GM21619 (cell line): ENCODE measurements at regions not wholly inside any gene's neighbourhood (a gene's known extent, or its start where the extent isn't known, plus 50 kb on each side); places are given as distances from the start of the nearest gene placed in this dataset.
"Not testable (repeated sequence)": the region's sequence is repeated elsewhere in the genome, so short reads cannot be mapped to it uniquely, and the experiment has no call there.

Experiments
- ATAC-seq: cut with Tn5 transposase; IDR thresholded peaks from one replicate; pipeline ENCODE4 v1.9.1; 2021; ENCODE audit not compliant: unreplicated experiment

DNA sequence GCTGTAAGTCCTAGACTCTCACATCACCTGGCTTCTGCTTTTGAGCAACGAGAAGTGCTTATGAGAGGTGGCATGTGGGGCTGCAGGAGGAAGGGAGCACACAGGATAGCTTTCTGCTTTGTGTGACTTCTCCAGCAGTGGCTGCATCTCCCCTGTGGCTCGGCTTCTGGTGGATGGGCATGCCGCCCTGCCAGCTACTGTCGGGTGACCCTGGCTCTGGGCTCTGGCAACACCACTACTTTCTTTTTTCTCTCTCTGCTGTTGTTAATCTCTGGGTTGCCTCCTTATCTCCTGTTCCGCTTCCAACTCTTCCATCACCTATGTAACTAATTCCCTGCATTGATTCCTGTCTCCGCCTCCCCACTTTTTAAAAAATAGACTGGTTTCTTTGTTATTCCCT is 209.1 kb upstream of the DAAM1 start:
- no peak for ATAC-seq

DNA sequence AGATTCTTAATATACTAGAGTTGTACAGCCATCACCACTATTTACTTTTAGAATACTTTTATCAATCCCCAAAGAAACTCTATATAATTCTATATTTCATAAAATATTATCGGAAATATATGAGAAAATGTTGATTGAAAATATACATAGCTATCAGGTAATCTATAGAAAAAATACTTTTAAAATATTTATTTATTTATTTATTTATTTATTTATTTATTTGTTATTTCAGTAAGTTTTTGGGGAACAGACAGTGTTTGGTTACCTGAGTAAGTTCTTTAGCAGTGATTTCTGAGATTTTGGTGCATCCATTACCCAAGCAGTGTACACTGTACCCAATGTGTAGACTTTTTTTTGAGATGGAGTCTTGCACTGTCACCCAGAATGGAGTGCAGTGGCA is 206.6 kb upstream of the DAAM1 start:
- no peak for ATAC-seq

DNA sequence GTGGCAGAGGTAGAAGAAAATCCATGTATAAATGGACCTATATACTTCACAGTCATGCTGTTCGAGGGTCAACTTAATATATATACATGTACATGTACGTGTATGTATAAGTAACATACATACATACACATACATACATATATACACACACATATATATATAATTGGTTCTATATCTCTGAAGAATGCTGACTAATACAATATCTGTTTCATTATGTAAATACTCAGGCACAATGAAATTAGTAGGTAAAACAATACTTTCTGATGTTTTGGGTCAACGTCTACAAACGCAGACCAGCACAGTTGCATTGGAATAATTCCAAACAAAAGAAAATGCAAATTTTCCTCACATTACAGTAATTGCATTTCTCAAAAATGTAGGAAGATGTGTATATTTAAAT is 202.7 kb upstream of the DAAM1 start:
- no peak for ATAC-seq

DNA sequence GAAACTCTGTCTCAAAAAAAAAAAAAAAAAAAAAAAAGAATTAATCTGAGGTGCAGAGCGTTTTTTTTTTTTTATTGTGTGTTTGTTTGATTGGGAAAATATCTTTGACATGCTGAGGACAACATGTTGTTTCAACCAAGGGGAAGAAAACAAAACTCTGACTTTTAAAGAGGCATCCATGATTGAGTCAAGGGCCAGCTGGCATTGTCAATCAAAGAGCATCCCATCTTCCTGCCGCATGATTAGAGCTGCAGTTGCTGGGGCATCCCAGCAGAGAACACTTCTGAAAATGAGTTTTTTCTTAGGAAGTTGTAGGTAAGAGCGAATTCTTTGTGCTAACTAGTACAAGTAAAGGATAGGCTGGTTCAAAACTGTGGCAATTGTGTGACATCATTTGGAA is 200.9 kb upstream of the DAAM1 start:
- ATAC-seq, result no peak

DNA sequence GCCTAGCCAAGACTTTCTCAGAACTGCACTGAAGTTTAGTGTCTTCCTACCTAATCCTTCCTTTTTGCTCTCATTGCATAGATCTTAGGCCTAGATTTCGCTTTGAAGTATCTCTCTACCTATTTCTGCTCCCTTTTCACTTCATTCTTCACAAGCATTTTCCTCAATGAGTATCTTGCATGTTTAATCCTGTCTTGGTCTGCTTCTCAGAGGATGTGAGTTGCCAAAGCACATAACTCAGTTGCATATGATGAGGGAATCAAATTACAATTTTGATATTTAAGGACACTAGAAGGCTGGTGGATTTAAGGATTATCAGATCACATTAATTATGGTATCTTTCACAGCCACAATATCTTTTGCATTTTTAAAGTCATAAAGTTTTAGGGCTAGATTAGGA is 195.5 kb upstream of the DAAM1 start:
- no peak for ATAC-seq

DNA sequence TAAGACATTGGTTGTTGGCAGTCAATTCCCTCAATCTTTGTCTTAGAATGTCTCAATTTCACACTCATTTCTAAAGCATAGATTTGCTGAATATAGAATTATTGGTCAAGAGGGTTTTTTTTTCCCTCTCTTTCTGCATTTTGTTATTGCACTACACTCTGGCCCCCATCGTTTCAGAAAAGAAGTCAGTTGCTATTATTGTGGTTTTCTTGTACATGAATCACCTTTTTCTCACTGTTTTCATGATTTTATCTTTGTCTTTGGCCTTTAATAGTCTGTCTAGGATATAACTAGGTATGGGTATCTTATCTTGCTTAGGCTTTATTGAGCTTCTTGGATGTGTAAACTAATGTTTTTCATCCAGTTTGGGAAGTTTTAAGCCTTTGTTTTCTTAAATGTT is 194.3 kb upstream of the DAAM1 start:
- no peak for ATAC-seq

DNA sequence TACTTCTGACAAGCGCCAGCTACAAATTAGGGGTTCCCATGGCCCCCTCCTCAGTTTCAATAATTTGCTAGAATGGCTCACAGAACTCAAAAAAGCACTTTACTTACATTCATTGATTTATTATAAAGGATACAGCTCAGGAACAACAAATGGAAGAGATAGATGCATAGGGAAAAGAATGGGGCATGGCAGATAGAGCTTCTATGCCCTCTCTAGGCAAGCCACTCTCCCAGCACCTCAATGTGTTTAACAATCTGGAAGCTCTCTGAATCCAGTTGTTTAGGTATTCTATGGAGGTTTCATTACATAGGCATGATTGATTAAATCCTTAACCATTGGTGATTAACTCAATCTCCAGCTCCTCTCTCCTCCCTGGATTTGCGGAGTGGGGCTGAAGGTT is 184.5 kb upstream of the DAAM1 start:
- no peak for ATAC-seq

DNA sequence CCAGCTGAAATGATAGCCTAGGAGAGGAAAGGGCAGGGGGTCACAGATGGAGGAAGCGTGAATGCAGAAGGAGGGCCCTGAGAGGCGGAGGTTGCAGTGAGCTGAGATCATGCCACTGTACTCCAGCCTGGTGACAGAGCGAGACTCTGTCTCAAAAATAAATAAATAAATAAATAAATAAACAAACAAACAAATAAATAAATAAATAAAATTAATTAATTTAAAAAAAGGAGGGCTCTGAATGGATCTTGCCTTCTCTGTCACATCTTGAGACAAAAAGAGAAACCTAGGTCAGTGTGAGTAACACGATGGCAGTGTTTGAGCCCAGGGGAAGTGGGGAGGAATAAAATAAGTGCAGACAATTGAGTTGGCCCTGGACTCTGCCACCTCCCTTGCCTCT is 182.3 kb upstream of the DAAM1 start:
- ATAC-seq, result not testable (repeated sequence)

DNA sequence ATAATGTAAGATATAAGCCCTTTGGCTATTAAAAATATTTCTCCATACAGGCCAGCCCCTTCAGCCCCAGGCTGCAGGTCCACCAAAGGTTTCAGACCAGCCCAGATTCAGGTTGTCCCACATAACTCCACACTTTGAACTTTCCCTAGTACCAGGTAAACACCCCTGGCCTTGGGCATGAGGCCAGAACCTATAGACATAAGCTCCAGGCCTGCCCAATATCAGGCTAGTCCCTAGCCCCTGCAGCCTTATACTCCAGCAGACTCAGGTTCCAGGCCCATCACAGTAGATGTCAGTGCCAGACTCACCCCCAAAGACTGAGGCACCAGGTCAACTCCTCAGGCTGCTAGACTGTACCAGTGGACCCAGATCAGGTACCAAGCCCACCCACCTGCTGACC is 178.5 kb upstream of the DAAM1 start:
- ATAC-seq, result no peak

DNA sequence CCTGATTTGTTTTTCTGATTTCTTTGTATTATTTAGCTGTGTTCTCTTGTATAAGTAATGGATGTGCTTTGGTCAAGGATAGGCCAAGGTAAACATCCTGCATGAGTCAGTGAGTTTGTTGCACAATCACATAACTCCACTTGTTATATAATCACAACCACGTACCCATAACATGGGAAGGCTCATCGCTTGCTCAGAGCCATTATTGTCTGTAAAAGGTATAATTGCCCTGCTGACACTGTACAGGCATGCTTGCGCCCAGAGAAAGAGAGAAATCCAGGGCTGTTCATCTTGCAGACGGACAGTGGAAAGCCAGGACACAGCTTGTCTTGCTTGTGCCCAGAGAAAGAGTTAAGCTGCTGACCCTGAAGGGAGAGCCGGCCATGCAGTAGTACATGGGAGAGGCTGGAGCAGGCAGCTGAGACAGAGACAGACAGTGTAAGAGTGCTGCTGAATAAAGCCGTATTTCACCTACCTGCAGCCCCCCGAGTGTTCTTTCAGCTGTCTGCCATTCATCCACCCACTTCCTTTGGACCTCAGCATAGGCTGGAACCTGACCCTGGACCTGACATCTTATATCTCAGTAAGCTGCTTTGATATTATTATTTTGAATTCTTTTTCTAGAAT is 174.7 kb upstream of the DAAM1 start:
- ATAC-seq, result no peak

DNA sequence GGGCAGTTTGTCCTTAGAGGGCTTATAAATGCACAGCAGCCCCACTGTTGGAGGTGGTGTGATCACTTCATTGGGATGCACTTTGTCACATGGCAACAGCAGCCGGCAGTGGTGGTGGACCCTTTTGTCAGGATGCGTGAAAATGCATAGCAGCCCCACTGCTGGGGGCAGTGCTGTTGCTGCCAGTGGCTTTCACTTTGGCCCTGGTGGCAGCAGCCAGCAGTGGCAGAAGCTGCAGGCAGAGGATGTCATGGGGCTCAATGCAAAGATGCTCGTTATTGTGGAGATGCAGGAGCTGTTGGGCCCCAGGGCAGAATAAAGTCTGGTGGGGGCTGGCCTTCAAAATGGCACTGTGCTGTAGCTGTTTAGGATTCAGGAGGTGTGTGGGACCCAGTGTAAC is 173.0 kb upstream of the DAAM1 start:
- no peak for ATAC-seq

DNA sequence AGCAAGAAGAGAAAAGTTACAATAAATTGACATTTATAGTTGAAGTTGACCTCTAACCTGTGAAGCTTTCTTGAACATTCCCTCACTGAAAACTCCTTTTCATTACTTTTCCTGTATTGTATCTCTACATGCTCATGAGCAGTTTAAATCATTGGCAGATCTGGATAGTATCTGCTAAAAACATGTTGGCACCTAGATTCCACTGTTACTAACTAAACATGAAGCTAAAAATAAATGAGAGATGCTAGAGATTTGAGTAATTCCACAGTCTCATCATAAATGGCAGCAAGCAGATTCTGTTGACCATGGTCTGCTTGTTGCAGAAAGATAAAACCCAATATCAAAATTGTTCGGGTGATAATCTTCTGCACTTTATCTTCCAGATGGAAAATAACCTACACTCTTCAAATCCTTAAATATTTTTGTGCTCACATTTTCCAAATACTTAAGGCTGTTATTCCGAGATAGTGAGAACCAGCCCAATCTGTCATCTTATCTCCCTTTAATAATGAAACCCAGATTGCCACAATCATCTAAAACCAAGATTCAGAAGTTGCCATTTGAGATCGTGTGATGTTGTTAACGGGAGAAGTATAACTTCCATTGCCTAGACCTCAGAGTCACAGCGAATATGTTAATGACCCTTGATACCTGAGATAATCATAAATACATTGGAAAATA is 171.0 kb upstream of the DAAM1 start:
- ATAC-seq, result no peak

DNA sequence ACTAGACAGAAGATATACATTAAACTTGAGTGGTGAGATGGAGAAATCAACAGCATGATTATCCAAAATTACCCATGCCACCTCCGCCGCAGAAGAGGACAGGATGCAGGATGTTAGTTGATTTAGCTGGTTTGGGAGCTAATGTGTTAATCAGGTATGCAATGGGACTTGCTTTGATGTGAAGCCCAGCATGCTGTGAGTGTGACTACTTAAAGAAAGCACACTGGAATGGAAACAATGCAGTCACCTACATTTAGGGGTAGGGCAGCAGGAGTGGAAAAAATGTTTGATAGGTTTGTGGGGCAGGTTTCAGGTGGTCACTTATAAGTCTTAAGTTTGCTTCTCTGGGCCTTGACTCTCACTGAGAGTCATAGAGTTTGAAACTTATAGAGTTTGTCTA is 170.0 kb upstream of the DAAM1 start:
- ATAC-seq, result no peak

DNA sequence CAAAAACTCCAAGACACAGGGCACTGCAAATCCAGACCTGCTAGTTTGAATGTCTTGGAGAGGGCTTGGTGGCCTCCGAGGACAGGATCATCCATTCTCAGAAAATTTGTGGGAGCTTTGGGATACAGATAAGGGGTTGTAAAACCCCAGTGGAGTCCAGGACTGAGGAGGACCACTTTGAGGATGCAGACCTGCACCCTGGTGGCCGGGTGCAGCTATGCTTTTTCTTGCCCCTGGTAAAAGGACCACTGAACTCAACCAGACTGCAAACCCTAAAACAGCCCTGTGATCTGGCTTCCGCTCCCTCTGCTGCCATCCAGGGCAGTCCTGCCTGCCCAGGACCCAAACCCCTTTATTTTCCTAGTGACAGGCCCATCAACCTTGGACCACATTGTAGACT is 169.5 kb upstream of the DAAM1 start:
- no peak for ATAC-seq

DNA sequence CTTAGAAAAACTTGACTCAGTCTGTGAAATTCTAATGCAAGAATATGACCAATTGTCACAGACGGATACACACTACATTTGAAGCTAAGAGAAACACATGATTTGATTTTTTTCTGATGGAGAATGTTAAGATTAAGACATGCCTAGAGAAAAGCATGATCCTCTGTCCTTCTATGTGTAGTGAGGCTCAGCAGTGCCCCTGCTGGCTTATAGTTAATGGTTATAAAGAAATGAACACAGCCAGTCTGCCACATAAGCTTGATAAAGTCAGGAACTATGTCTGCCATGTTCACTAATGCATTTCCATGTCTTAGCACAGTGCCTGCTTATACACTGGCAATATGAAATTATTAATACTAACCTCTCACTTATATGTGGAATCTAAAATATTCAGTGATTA is 168.1 kb upstream of the DAAM1 start:
- no peak for ATAC-seq

DNA sequence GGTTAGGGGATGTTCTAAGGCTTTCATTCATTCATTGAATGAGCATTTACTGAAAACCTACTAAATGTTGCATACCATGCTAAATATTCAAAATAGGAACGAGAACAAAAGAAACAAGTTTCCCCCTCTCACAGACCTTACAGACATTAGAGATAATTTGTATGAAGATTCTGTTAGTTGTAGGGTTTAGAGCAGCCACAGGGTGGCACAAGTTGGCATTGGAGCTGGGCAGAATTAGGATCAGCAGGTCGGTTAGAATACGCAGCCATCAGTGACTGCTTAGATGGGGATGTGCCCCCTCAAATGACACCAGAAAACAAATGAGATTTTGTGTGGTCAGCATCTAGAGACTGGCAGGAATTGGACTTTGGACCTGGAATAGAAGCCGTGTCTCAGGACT is 166.3 kb upstream of the DAAM1 start:
- no peak for ATAC-seq

DNA sequence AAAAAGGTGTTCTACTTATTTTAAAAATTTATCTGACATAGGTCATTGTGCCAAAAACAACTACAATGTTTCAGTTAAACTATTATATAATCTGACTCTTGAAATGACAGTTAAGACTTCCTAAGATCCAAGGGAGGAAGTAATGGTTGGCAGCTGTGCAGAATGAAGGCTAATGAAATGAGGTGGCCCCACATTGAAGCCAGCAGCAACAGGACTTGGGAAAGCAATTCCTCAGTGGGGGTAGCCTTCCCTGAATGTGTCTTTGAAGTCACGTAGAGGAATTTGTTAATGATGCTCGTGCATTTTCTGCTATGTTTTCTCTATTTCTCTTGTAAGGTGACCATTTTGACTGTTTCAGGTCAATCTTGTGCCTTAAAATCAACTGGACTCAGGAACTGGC is 162.4 kb upstream of the DAAM1 start:
- ATAC-seq, result no peak

DNA sequence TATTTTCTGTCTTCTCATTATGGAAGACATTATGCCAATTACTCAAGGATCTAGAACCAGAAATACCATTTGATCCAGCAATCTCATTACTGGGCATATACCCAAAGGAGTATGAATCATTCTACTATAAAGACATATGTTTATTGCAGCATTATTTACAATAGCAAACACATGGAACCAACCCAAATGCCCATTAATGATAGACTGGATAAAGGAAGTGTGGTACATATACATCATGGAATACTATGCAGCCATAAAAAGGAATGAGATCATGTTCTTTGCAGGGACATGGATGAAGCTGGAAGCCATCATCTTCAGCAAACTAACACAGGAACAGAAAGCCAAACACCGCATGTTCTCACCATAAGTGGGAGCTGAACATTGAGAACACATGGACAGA is 161.8 kb upstream of the DAAM1 start:
- ATAC-seq, result not testable (repeated sequence)

DNA sequence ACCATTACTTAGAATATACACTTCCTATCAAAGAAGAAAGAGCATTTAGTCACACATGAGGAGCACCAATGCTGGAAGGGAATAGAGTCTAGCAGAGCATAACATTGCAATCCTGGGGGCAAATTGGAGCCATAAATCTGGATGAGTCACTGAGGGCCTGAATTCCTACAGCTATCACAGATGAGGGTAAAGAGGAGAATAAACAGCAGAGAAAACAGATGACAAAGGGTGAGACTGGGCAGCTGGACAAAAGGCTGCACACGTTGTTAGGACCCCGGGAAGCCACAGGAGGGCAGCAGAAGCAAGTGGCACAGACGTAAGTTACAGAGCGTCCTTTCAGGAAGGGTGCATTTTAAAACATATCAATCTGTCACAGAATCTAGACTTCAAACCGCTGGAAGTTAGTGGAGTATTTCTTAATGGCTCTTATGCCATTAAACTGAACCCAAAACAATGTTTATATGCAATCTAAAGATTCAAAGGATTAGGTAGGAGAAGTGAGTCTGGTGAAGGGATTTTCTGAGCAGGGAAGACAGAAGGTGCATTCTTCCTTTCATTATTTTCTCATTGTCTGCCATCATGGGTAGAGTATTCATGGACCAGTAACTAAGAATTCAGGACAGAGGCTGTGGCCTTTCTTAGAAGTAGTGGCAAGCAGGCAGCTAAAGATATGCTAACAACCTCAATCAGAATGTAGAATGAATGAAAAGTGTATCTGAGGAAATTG is 159.8 kb upstream of the DAAM1 start:
- peak; percentile 98 for ATAC-seq

DNA sequence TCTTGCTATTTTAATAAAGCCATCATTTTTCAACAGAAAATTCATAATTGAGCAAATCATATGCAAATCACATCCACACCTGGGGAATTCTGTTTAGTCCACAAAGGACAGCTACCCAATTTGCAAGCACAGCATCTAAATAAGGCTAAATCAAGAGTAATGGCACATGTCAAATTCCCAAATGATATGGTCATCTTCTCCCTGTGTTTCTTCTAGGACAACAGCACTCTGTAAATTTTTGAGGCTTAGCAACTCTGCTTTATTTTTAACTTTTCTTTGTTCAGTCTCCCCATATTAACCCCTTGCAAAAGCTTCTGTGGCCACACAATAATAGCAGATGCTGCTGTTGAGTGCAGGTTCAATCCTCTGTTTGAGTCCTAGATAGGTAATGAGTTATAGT is 155.6 kb upstream of the DAAM1 start:
- ATAC-seq, result no peak

DNA sequence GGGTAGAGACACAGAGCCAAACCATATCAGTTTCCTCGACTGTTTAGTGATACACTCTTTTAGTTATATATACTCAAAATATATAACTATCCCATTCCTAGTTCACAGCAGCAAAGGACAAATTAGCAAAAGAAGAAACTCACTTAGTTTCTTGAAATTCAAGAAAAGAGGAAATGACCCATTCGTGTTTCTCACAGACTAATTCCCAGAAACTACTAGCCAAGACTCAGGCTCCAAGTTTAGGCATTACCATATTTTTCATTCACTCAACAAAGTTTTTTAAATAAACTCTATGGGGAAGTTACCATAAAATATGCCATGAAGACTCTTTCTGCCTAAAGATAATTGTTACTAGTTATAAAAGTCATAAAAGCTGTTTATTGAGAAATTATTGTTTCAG is 152.3 kb upstream of the DAAM1 start:
- no peak for ATAC-seq

DNA sequence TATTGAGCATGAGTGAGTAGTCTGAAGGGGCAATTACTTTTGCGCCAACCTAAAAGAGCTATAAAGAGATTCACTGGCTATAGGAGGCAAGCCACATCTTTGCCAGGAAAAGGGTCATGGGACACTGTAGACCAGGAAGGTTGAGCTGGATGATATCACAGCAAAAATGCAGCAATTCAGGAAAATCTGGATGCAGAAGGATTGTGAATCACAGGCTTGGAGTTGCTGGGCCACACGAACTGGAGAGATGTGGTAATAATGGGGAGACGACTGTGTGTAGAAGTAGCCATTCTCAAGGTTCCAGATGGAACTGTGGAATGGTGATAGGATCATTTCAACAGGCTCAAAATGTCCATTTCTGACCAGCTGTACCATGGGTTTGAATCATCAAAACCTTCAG is 151.4 kb upstream of the DAAM1 start:
- no peak for ATAC-seq

DNA sequence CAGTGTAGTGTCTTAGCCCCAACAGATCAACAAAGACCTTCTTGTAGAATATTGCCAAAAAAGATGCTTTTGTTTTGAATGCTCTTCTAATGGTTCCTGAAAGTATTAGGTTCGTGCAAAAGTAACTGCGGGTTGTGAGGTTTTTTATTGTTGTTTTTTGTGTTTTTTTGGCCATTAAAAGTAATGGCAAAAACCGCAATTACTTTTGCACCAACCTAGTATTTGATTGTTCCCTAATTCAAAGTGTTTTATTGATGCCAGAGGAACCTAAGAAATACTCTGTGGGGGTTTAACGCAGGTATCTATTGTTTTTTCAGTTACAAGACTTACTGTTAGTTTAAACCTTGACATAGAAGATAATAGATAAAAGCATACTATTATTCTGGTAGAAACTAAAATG is 150.8 kb upstream of the DAAM1 start:
- no peak for ATAC-seq
